Fibroblast of lung (primary cell): ENCODE measurements at regions not wholly inside any gene's neighbourhood (a gene's known extent, or its start where the extent isn't known, plus 50 kb on each side); places are given as distances from the start of the nearest gene placed in this dataset.

Experiments used
- EZH2 ChIP-seq: IDR thresholded peaks from 2 replicates; pipeline ENCODE4 v1.5.1; 2012; ENCODE audit warnings: low read length, control low read depth, mild to moderate bottlenecking; ENCODE audit errors: missing control alignments
- TF ChIP-seq, protein P1 (sequence below), 2 donors: IDR thresholded peaks in 1 of 2; conservative IDR thresholded peaks in 1 of 2; 1 replicate in 1 of 2; 2 replicates in 1 of 2; pipeline ENCODE4 v1.5.1; 2011 to 2012; ENCODE audit warnings: low read length in 2 of 2, control low read depth in 1 of 2, inconsistent platforms in 1 of 2, low read depth in 1 of 2, mild to moderate bottlenecking in 1 of 2

DNA sequence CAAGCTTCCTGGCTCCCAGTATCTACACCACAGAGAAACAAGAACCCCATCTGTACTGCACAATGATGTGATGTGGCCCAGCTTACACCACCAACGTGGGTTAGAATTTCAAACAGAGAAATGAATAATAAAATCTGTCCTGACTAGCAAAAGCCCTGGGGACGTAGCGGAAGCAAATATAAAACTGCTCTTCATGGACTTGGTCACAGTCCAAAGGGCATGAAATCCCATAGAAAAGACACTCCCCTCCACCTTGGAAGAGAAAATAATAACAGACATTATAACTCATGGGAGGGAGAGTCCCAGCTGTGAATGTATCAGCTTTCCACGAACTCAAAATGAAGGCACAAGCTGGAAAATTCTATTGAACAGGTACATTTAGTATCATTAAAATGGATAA is 205.3 kb upstream of the GALNT17 start:
- TF ChIP-seq, protein P1, sequence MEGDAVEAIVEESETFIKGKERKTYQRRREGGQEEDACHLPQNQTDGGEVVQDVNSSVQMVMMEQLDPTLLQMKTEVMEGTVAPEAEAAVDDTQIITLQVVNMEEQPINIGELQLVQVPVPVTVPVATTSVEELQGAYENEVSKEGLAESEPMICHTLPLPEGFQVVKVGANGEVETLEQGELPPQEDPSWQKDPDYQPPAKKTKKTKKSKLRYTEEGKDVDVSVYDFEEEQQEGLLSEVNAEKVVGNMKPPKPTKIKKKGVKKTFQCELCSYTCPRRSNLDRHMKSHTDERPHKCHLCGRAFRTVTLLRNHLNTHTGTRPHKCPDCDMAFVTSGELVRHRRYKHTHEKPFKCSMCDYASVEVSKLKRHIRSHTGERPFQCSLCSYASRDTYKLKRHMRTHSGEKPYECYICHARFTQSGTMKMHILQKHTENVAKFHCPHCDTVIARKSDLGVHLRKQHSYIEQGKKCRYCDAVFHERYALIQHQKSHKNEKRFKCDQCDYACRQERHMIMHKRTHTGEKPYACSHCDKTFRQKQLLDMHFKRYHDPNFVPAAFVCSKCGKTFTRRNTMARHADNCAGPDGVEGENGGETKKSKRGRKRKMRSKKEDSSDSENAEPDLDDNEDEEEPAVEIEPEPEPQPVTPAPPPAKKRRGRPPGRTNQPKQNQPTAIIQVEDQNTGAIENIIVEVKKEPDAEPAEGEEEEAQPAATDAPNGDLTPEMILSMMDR (conservative IDR thresholded peaks at IDR 0.05 in 1 of 2, IDR thresholded peaks at IDR 0.05 in 1 of 2; ENCODE audit: low read depth in 1 of 2, low read length in 2 of 2): no peak
- no peak for TF ChIP-seq EZH2
